ENCODE measurements at regions not wholly inside any gene's neighbourhood (a gene's known extent, or its start where the extent isn't known, plus 50 kb on each side); places are given as distances from the start of the nearest gene placed in this dataset.

- DNase-seq (ENCODE audit: low spot score) = no peak
Measured at GRCh38 chr2:94939349-94939748, 68.1 kb downstream of the TEKT4 start.

GRCh38 chr2:94947097-94948016, 76.1 kb downstream of the TEKT4 start:
- DNase-seq (ENCODE audit: low spot score) = no peak

GRCh38 chr2:94955702-94956101, 69.8 kb upstream of the MAL start:
- no peak for DNase-seq (ENCODE audit: low spot score)

- DNase-seq (ENCODE audit: low spot score) = peak; percentile 11
Measured at GRCh38 chr2:94956797-94957391, 68.6 kb upstream of the MAL start.

GRCh38 chr2:94958245-94958644, 67.3 kb upstream of the MAL start:
- DNase-seq (ENCODE audit: low spot score) = no peak

GRCh38 chr2:94960266-94960665, 65.2 kb upstream of the MAL start:
- DNase-seq (ENCODE audit: low spot score) = no peak

- DNase-seq (ENCODE audit: low spot score) = no peak
Measured at GRCh38 chr2:94960751-94961150, 64.8 kb upstream of the MAL start.

- DNase-seq (ENCODE audit: low spot score) = no peak
Measured at GRCh38 chr2:94964193-94964592, 61.3 kb upstream of the MAL start.

GRCh38 chr2:94966689-94967088, 58.8 kb upstream of the MAL start:
- no peak for DNase-seq (ENCODE audit: low spot score)

- DNase-seq (ENCODE audit: low spot score) = no peak
Measured at GRCh38 chr2:94970353-94970752, 55.2 kb upstream of the MAL start.

Data from SK-N-DZ (cell line).